GM12878 (cell line): ENCODE measurements at regions not wholly inside any gene's neighbourhood (a gene's known extent, or its start where the extent isn't known, plus 50 kb on each side); places are given as distances from the start of the nearest gene placed in this dataset.
"Not testable (repeated sequence)": the region's sequence is repeated elsewhere in the genome, so short reads cannot be mapped to it uniquely, and the experiment has no call there.

Experiments
- ATAC-seq: fragments of 200-7000 bp; cut with Tn5 transposase; 3 replicates; pipeline ENCODE4 v1.9.1; 2020; ENCODE audit warnings: mild to moderate bottlenecking, moderate library complexity
- BruUV-seq: library from RNA; stranded (reverse); fragments of 400-500 nt; replicated peaks from 2 replicates; lab custom pipeline; 2021; lab: Mats Ljungman, UMichigan
- CTCF ChIA-PET: fragments of 300-600 bp; sonication (Branson Sonifier 250); formaldehyde crosslinking; extraction: SDS; loops from one replicate; lab custom pipeline; 2021; ENCODE audit warnings: inconsistent platforms; lab: Yijun Ruan, JAX
- POLR2A ChIA-PET: fragments of 350-600 bp; formaldehyde crosslinking; extraction: SDS; loops from one replicate; lab custom pipeline; 2021; ENCODE audit warnings: inconsistent platforms; lab: Charles Lee
- RAD21 ChIA-PET: fragments of 300-600 bp; sonication (Branson Sonifier 250); formaldehyde crosslinking; loops from one replicate; lab custom pipeline; 2023; ENCODE audit warnings: antibody characterized with exemption; ENCODE audit not compliant: unreplicated experiment; lab: Charles Lee
- SMC1A ChIA-PET: fragments of 300-600 bp; sonication (Branson Sonifier 250); formaldehyde crosslinking; loops from one replicate; lab custom pipeline; 2023; ENCODE audit not compliant: unreplicated experiment, uncharacterized antibody; lab: Charles Lee
- DNase-seq: peaks from one replicate; pipeline ENCODE4 v3.0.0-alpha.2; 2011; ENCODE audit warnings: low read depth, low spot score
- FAIRE-seq: peaks from 3 replicates; lab custom pipeline; 2011; peaks lifted over from hg19 to GRCh38; lab: Jason Lieb, UNC
- H2AFZ ChIP-seq: 2 replicates; pipeline ENCODE4 v1.6.0; 2011; ENCODE audit warnings: low read depth, low read length, control low read depth; ENCODE audit not compliant: control insufficient read depth
- H3K27ac ChIP-seq: 2 replicates; pipeline ENCODE4 v1.5.1; 2011; ENCODE audit warnings: control low read depth; ENCODE audit not compliant: control insufficient read depth, insufficient read depth
- H3K27me3 ChIP-seq, 2 experiments: replicated peaks in 1 of 2; 2 replicates each; pipeline versions ENCODE4 v1.6.0 to v1.6.1; 2011; ENCODE audit warnings: low read length in 1 of 2; ENCODE audit not compliant: control insufficient read depth in 2 of 2, insufficient read depth in 2 of 2
- H3K36me3 ChIP-seq, 2 experiments: 2 replicates each; pipeline ENCODE4 v1.5.1; 2011; ENCODE audit warnings: low read length in 1 of 2; ENCODE audit not compliant: control insufficient read depth in 2 of 2, insufficient read depth in 2 of 2
- H3K4me1 ChIP-seq: 2 replicates; pipeline ENCODE4 v1.6.1; 2011; ENCODE audit warnings: mild to moderate bottlenecking, low read length, moderate library complexity, mixed read lengths; ENCODE audit not compliant: control insufficient read depth, insufficient read depth
- H3K4me2 ChIP-seq: 2 replicates; pipeline ENCODE4 v1.6.0; 2011; ENCODE audit warnings: control low read depth; ENCODE audit not compliant: control insufficient read depth, insufficient read depth
- H3K4me3 ChIP-seq: fragments of 200-600 bp; sonication (generic); 2 replicates; pipeline ENCODE4 v1.5.1; 2016
- H3K79me2 ChIP-seq: 2 replicates; pipeline ENCODE4 v1.6.0; 2011; ENCODE audit warnings: low read length; ENCODE audit not compliant: control insufficient read depth, insufficient read depth
- H3K9ac ChIP-seq: 2 replicates; pipeline ENCODE4 v1.8.0; 2011; ENCODE audit warnings: low read length, control low read depth, mixed read lengths; ENCODE audit not compliant: control insufficient read depth, insufficient read depth
- H3K9me3 ChIP-seq: replicated peaks from 3 replicates; pipeline ENCODE4 v1.5.1; 2011; ENCODE audit warnings: mild to moderate bottlenecking, low read length; ENCODE audit not compliant: control insufficient read depth, insufficient read depth
- H4K20me1 ChIP-seq: 2 replicates; pipeline ENCODE4 v1.6.0; 2011; ENCODE audit not compliant: control insufficient read depth, insufficient read depth
- ETV6 ChIP-seq, 2 experiments: fragments of 450-650 bp in 1 of 2; IDR thresholded peaks in 1 of 2; conservative IDR thresholded peaks in 1 of 2; 2 replicates each; pipeline ENCODE4 v1.6.1; 2014; ENCODE audit warnings: antibody characterized with exemption in 1 of 2, borderline replicate concordance in 1 of 2, low read depth in 1 of 2, mild to moderate bottlenecking in 1 of 2, moderate library complexity in 1 of 2
- KLF5 ChIP-seq: fragments of 450-650 bp; IDR thresholded peaks from 2 replicates; pipeline ENCODE4 v1.6.1; 2014; ENCODE audit warnings: mild to moderate bottlenecking; ENCODE audit not compliant: partially characterized antibody
- MYC ChIP-seq: IDR thresholded peaks from 2 replicates; pipeline ENCODE4 v1.6.1; 2011; ENCODE audit warnings: mild to moderate bottlenecking, low read length, moderate library complexity, inconsistent platforms; ENCODE audit not compliant: insufficient read depth, insufficient replicate concordance, insufficient read length, severe bottlenecking
- NFYB ChIP-seq: IDR thresholded peaks from 2 replicates; pipeline ENCODE4 v1.6.1; 2011; ENCODE audit warnings: low read depth, mild to moderate bottlenecking, low read length, improper control_type of control experiment, moderate library complexity; ENCODE audit not compliant: insufficient read depth
- NR2C2 ChIP-seq: IDR thresholded peaks from 2 replicates; pipeline ENCODE4 v1.6.1; 2011; ENCODE audit warnings: borderline replicate concordance, low read depth; ENCODE audit not compliant: control insufficient read depth, insufficient read length
- PAX8 ChIP-seq: fragments of 450-650 bp; IDR thresholded peaks from 2 replicates; pipeline ENCODE4 v1.6.1; 2017; ENCODE audit warnings: mild to moderate bottlenecking, moderate library complexity
- RUNX3 ChIP-seq: IDR thresholded peaks from 2 replicates; pipeline ENCODE4 v1.6.1; 2012; ENCODE audit warnings: low read length, inconsistent platforms
- ZSCAN29 ChIP-seq: fragments of 450-650 bp; IDR thresholded peaks from 2 replicates; pipeline ENCODE4 v1.6.1; 2017; ENCODE audit warnings: mild to moderate bottlenecking, moderate library complexity
- WGBS: methylation state at CpG from one replicate; pipeline ENCODE4 v1.1.6; 2016; ENCODE audit warnings: low lambda C conversion rate; ENCODE audit not compliant: insufficient replicate concordance, insufficient coverage; ENCODE audit errors: missing lambda C conversion rate; 5-methylcytosine and 5-hydroxymethylcytosine counted together
- in situ Hi-C: fragments of 300-500 bp; cut with MboI; formaldehyde crosslinking; loops from 9 replicates; pipeline ENCODE4 v1.14.3; 2018; ENCODE audit warnings: mixed read lengths
- intact Hi-C: fragments of 100-400 bp; cut with micrococcal nuclease; formaldehyde crosslinking; loops from one replicate; pipeline ENCODE4 v1.14.2; 2022; ENCODE audit not compliant: unreplicated experiment
- TF ChIP-seq, protein P1 (sequence below): fragments of 450-650 bp; IDR thresholded peaks from 2 replicates; pipeline ENCODE4 v1.6.1; 2018; ENCODE audit warnings: mild to moderate bottlenecking, low read depth, moderate library complexity; ENCODE audit not compliant: partially characterized antibody
- TF ChIP-seq, protein P2 (sequence below): IDR thresholded peaks from 2 replicates; pipeline ENCODE4 v1.6.1; 2011; ENCODE audit warnings: borderline replicate concordance, low read depth, mild to moderate bottlenecking, moderate library complexity, low read length; ENCODE audit not compliant: insufficient read depth, poor library complexity, severe bottlenecking

DNA sequence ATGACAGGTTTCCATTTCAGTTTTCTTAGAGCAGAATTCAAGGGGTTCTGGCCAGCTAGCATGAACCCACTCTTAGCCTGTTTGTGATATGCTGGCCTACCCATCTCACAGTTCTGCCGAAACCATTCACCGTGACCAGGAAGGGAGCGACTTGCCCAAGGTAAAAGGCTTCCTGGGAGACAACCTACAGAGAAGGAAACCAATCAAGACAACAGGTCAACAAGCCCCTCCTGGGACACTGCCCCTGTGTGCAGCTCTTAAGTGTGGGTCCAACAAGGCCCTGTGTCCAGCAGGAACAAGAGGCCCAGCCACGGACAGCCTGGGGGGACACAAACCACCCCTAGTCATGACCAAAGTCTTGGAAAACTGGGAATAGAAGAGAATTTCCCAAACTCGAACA lies 94.7 kb downstream of the SHANK2 start:
- SMC1A ChIA-PET: interaction anchor here (1.7 kb wide), 1 partner anchor 11 kb away, joined by 4 read pairs; no protein-coding TSS in a partner anchor
- intact Hi-C loops, H2AFZ ChIP-seq, H3K4me2 ChIP-seq, DNase-seq, POLR2A ChIA-PET, H3K27me3 ChIP-seq, RAD21 ChIA-PET, H3K9me3 ChIP-seq, BruUV-seq, H3K79me2 ChIP-seq, H3K4me3 ChIP-seq, H3K9ac ChIP-seq, ATAC-seq, H3K36me3 ChIP-seq, H3K4me1 ChIP-seq, H4K20me1 ChIP-seq, FAIRE-seq, in situ Hi-C loops, H3K27ac ChIP-seq, CTCF ChIA-PET: not testable (repeated sequence)
- 25% methylated on average over 5 of the region's 5 CpGs for WGBS

DNA sequence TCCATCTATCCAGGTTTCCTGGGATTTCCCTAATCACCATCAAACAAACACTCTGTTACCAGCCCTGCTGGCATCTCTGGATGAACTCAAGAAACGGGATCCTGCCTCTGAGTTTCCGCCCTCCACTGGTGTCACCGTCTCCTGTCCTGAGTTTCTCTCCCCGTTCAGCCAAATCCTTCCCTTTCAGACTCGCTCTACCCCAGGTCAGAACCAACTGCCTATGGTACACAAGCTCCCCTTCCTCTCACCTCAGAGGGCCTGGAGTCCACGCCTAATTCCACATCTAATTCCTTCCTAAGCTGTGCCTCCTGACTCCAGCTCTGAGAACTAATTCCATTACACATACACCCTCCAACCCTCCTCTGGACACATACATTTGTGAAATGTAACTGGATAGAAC lies 96.1 kb downstream of the SHANK2 start:
- no peak for ATAC-seq
- DNase-seq: no peak
- 64% methylated on average over 6 of the region's 6 CpGs for WGBS
- Histone ChIP-seq H2AFZ (no peak overlapping the region), H3K36me3 (no peaks in the 10 kb centered on the region), H3K9ac (no peak overlapping the region), H3K9me3 (no peaks in the 10 kb centered on the region), H3K27ac (no peak overlapping the region), H3K27me3 (no peaks in the 10 kb centered on the region; a peak in 1 of 4 replicates), H3K79me2 (no peaks in the 10 kb centered on the region), H3K4me3 (no peak overlapping the region), H3K4me1 (no peaks in the 10 kb centered on the region), H4K20me1 (no peaks in the 10 kb centered on the region), H3K4me2 (no peak overlapping the region)
- ChIA-PET RAD21 (no interaction called here), SMC1A (interaction anchor here (1.7 kb wide), 1 partner anchor 13 kb away, joined by 4 read pairs; no protein-coding TSS in a partner anchor), POLR2A (no interaction called here), CTCF (no interaction called here)
- in situ Hi-C loops: no loop called here
- FAIRE-seq: no peak
- intact Hi-C loops: no loop called here
- BruUV-seq: no TSS peak
- TF ChIP-seq, protein P1, sequence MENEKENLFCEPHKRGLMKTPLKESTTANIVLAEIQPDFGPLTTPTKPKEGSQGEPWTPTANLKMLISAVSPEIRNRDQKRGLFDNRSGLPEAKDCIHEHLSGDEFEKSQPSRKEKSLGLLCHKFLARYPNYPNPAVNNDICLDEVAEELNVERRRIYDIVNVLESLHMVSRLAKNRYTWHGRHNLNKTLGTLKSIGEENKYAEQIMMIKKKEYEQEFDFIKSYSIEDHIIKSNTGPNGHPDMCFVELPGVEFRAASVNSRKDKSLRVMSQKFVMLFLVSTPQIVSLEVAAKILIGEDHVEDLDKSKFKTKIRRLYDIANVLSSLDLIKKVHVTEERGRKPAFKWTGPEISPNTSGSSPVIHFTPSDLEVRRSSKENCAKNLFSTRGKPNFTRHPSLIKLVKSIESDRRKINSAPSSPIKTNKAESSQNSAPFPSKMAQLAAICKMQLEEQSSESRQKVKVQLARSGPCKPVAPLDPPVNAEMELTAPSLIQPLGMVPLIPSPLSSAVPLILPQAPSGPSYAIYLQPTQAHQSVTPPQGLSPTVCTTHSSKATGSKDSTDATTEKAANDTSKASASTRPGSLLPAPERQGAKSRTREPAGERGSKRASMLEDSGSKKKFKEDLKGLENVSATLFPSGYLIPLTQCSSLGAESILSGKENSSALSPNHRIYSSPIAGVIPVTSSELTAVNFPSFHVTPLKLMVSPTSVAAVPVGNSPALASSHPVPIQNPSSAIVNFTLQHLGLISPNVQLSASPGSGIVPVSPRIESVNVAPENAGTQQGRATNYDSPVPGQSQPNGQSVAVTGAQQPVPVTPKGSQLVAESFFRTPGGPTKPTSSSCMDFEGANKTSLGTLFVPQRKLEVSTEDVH: no peak
- TF ChIP-seq ETV6 (conservative IDR thresholded peaks at IDR 0.05 in 1 of 2, IDR thresholded peaks at IDR 0.05 in 1 of 2; ENCODE audit: borderline replicate concordance in 1 of 2, low read depth in 1 of 2) (no peak), ZSCAN29 (no peak), PAX8 (no peak), NR2C2 (no peak), NFYB (no peak), KLF5 (no peak), RUNX3 (no peak), MYC (no peak)
- TF ChIP-seq, protein P2, sequence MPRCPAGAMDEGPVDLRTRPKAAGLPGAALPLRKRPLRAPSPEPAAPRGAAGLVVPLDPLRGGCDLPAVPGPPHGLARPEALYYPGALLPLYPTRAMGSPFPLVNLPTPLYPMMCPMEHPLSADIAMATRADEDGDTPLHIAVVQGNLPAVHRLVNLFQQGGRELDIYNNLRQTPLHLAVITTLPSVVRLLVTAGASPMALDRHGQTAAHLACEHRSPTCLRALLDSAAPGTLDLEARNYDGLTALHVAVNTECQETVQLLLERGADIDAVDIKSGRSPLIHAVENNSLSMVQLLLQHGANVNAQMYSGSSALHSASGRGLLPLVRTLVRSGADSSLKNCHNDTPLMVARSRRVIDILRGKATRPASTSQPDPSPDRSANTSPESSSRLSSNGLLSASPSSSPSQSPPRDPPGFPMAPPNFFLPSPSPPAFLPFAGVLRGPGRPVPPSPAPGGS: no peak
